Fibroblast of mammary gland (primary cell): ENCODE measurements at regions not wholly inside any gene's neighbourhood (a gene's known extent, or its start where the extent isn't known, plus 50 kb on each side); places are given as distances from the start of the nearest gene placed in this dataset.
"Not testable (repeated sequence)": the region's sequence is repeated elsewhere in the genome, so short reads cannot be mapped to it uniquely, and the experiment has no call there.

Experiments
- DNase-seq: peaks from one replicate; pipeline ENCODE4 v3.0.0-alpha.2; 2010; ENCODE audit warnings: low read depth
- H3K4me3 ChIP-seq: 2 replicates; pipeline ENCODE4 v1.5.1; 2011; ENCODE audit warnings: low read depth, mild to moderate bottlenecking, low read length, moderate library complexity; ENCODE audit not compliant: control insufficient read depth
- TF ChIP-seq, protein P1 (sequence below): conservative IDR thresholded peaks from 2 replicates; pipeline ENCODE4 v1.5.1; 2011; ENCODE audit warnings: low read depth, low read length, inconsistent platforms; ENCODE audit not compliant: control insufficient read depth, insufficient read depth

DNA sequence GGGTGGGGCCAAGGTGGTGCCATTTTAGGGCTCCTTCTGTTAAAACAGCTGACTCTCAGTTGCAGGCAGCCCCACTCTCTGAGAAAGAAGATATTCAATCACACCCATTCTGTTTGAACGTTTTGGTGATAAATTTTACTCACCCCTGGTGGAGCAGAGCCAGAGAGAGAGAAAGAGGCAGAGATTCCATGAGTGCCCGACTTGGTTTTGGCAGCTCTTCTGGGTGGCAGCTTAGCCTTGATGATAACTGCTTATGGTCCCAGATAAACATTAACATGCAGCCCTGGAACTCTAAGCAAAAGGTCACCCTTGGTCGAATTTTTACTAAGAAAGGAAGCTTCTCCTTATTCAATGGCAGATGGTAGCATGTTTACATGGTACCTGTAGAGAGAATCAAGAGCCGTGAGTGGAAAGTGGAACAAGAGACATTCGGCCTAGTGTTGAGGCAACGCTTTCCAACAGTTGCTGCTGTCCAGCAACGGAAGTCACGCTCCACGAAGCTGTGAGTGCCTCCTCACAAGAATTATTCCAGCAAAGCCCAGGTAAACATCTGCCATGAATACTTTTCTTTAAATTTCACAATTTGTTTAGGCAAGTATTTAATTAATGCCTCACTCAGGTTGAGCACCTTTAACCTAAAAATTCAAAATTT, 530.6 kb upstream of the ROBO2 start:
- H3K4me3 ChIP-seq: no peak overlapping the region
- TF ChIP-seq, protein P1, sequence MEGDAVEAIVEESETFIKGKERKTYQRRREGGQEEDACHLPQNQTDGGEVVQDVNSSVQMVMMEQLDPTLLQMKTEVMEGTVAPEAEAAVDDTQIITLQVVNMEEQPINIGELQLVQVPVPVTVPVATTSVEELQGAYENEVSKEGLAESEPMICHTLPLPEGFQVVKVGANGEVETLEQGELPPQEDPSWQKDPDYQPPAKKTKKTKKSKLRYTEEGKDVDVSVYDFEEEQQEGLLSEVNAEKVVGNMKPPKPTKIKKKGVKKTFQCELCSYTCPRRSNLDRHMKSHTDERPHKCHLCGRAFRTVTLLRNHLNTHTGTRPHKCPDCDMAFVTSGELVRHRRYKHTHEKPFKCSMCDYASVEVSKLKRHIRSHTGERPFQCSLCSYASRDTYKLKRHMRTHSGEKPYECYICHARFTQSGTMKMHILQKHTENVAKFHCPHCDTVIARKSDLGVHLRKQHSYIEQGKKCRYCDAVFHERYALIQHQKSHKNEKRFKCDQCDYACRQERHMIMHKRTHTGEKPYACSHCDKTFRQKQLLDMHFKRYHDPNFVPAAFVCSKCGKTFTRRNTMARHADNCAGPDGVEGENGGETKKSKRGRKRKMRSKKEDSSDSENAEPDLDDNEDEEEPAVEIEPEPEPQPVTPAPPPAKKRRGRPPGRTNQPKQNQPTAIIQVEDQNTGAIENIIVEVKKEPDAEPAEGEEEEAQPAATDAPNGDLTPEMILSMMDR: no peak
- no peak for DNase-seq

GRCh38 chr3:76514836-76515235, 525.1 kb upstream of the ROBO2 start:
- DNase-seq: no peak
- H3K4me3 ChIP-seq: no peak overlapping the region
- TF ChIP-seq, protein P1: no peak

GRCh38 chr3:76523337-76523736, 516.6 kb upstream of the ROBO2 start:
- no peak for DNase-seq
- no peak overlapping the region for H3K4me3 ChIP-seq
- TF ChIP-seq, protein P1: no peak

DNA sequence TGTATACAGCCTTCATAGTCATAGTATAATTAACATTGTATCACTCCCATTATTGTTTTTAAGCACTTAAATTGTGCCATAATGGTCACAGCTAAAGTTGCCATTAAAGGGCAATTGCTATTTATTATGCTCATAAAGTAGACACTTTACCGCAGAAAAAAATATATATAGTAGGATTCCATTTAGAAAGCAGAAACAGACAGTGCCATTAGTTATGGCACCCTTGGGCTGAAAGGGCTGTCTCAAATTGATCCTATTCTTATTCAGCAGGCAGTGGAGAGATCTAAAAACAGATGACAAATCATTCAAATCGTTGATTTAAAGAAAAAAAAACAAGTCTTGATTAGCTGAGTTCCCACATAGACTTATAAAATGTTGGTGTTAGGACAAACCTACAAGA, 514.2 kb upstream of the ROBO2 start:
- TF ChIP-seq, protein P1: no peak
- no peak for DNase-seq
- H3K4me3 ChIP-seq: no peak overlapping the region

GRCh38 chr3:76527773-76528172, 512.1 kb upstream of the ROBO2 start:
- DNase-seq: no peak
- TF ChIP-seq, protein P1: no peak
- no peak overlapping the region for H3K4me3 ChIP-seq

DNA sequence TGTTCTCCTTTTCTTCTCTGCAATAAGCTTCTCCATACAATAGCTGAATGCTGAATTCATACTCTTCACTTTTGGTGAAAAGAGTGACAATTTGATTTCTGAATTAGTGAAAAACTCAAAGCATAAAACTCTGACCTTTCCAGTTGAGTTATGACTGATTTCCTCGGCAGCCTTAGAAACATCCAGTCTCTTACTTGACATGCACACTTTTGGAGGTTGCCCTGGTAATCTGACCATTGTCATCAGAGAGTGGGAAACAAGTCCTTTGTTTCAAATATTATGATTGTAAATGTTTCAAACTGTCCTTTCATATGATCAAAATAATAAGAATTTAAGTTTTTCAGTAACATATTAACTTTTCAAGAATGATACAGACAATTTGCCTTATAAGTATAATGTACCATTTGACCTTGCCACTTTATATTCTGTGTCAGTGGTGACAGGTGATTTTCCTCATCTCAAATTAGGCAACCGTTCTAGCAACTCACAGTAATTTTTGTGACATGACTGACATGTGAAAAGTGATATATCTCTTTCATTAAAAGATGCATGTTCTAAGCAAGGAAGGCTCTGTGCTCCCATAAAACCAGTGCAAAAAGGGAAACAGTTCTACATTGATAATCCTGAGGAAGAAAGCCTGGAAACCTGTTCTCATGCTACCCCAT, 507.6 kb upstream of the ROBO2 start:
- no peak for DNase-seq
- H3K4me3 ChIP-seq: no peak overlapping the region
- TF ChIP-seq, protein P1: no peak

DNA sequence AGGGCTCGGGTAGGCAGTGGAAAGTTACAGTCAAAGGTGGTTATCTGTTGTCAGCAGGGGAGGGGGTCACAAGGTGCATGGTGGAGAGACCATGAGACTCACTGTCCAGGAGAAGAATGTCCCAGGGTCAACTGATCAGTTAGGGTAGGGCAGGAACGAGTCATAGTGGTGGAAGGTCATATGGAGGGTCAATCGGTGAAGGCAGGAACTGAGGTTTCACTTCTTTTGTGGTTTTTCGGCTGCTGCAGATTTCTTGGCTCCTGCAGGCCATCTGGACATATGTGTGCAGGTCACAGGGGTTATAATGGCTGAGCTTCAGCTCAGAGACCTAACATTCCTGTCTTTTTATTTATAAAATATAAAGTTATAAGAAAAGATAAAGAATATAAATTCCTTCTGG, 506.2 kb upstream of the ROBO2 start:
- H3K4me3 ChIP-seq, DNase-seq: not testable (repeated sequence)

GRCh38 chr3:76537857-76538256, 502.0 kb upstream of the ROBO2 start:
- DNase-seq, H3K4me3 ChIP-seq: not testable (repeated sequence)
